ENCODE measurements at regions not wholly inside any gene's neighbourhood (a gene's known extent, or its start where the extent isn't known, plus 50 kb on each side); places are given as distances from the start of the nearest gene placed in this dataset.

- Histone ChIP-seq H3K36me3 (ENCODE audit: insufficient read depth, low read length) (no peaks in the 10 kb centered on the region), H3K27ac (ENCODE audit: low read depth, low read length) (no peak overlapping the region), H3K9ac (ENCODE audit: low read depth, low read length) (no peak overlapping the region), H3K27me3 (ENCODE audit: insufficient read depth, low read length) (no peaks in the 10 kb centered on the region), H3K4me1 (ENCODE audit: insufficient read depth, low read length) (no peaks in the 10 kb centered on the region), H3K9me3 (ENCODE audit: insufficient read depth, low read depth, low read length) (peaks cover 2% of the 10 kb centered on the region; the same call in 1 of the 2 replicates), H3K4me3 (ENCODE audit: low read length) (no peak overlapping the region)
- WGBS, result 97% methylated on average over 4 of the region's 5 CpGs
Observed at GRCh38 chr6:148053209-148053608, 289.4 kb upstream of the SASH1 start.

GRCh38 chr6:148053796-148054195 is 288.8 kb upstream of the SASH1 start:
- Histone ChIP-seq H3K27ac (ENCODE audit: low read depth, low read length) (no peak overlapping the region), H3K9me3 (ENCODE audit: insufficient read depth, low read depth, low read length) (0 out of 2 replicates have a peak, but pooled peaks cover 5% of the 10 kb centered on the region), H3K4me3 (ENCODE audit: low read length) (no peak overlapping the region), H3K4me1 (ENCODE audit: insufficient read depth, low read length) (no peaks in the 10 kb centered on the region), H3K9ac (ENCODE audit: low read depth, low read length) (no peak overlapping the region), H3K36me3 (ENCODE audit: insufficient read depth, low read length) (no peaks in the 10 kb centered on the region), H3K27me3 (ENCODE audit: insufficient read depth, low read length) (no peaks in the 10 kb centered on the region)

GRCh38 chr6:148054219-148054618 is 288.4 kb upstream of the SASH1 start:
- Histone ChIP-seq H3K27ac (ENCODE audit: low read depth, low read length) (no peak overlapping the region), H3K4me3 (ENCODE audit: low read length) (no peak overlapping the region), H3K27me3 (ENCODE audit: insufficient read depth, low read length) (no peaks in the 10 kb centered on the region), H3K9ac (ENCODE audit: low read depth, low read length) (no peak overlapping the region), H3K9me3 (ENCODE audit: insufficient read depth, low read depth, low read length) (0 out of 2 replicates have a peak, but pooled peaks cover 9% of the 10 kb centered on the region), H3K36me3 (ENCODE audit: insufficient read depth, low read length) (no peaks in the 10 kb centered on the region), H3K4me1 (ENCODE audit: insufficient read depth, low read length) (no peaks in the 10 kb centered on the region)
- WGBS, result no CpG with 5 or more reads among the region's 1 CpG

GRCh38 chr6:148055419-148055818 is 287.2 kb upstream of the SASH1 start:
- peaks cover 21% of the 10 kb centered on the region for H3K9me3 ChIP-seq (ENCODE audit: insufficient read depth, low read depth, low read length)
- no peak overlapping the region for H3K9ac ChIP-seq (ENCODE audit: low read depth, low read length)
- H3K4me1 ChIP-seq (ENCODE audit: insufficient read depth, low read length), result no peaks in the 10 kb centered on the region
- H3K27me3 ChIP-seq (ENCODE audit: insufficient read depth, low read length), result no peaks in the 10 kb centered on the region
- 96% methylated on average over 3 of the region's 3 CpGs for WGBS
- H3K27ac ChIP-seq (ENCODE audit: low read depth, low read length), result no peak overlapping the region
- no peak overlapping the region for H3K4me3 ChIP-seq (ENCODE audit: low read length)
- H3K36me3 ChIP-seq (ENCODE audit: insufficient read depth, low read length), result no peaks in the 10 kb centered on the region

GRCh38 chr6:148059869-148060268 is 282.8 kb upstream of the SASH1 start:
- H3K4me1 ChIP-seq (ENCODE audit: insufficient read depth, low read length), result no peaks in the 10 kb centered on the region
- H3K36me3 ChIP-seq (ENCODE audit: insufficient read depth, low read length), result no peaks in the 10 kb centered on the region
- WGBS, result 86% methylated on average over 1 of the region's 1 CpG
- H3K9ac ChIP-seq (ENCODE audit: low read depth, low read length), result no peak overlapping the region
- H3K9me3 ChIP-seq (ENCODE audit: insufficient read depth, low read depth, low read length), result peaks cover 26% of the 10 kb centered on the region
- H3K27ac ChIP-seq (ENCODE audit: low read depth, low read length), result no peak overlapping the region
- H3K4me3 ChIP-seq (ENCODE audit: low read length), result no peak overlapping the region
- H3K27me3 ChIP-seq (ENCODE audit: insufficient read depth, low read length), result no peaks in the 10 kb centered on the region

GRCh38 chr6:148064406-148065134 is 278.1 kb upstream of the SASH1 start:
- H3K4me1 ChIP-seq (ENCODE audit: insufficient read depth, low read length), result no peaks in the 10 kb centered on the region
- H3K36me3 ChIP-seq (ENCODE audit: insufficient read depth, low read length), result no peaks in the 10 kb centered on the region
- H3K27me3 ChIP-seq (ENCODE audit: insufficient read depth, low read length), result no peaks in the 10 kb centered on the region
- no peak overlapping the region for H3K4me3 ChIP-seq (ENCODE audit: low read length)
- H3K27ac ChIP-seq (ENCODE audit: low read depth, low read length), result no peak overlapping the region
- H3K9ac ChIP-seq (ENCODE audit: low read depth, low read length), result no peak overlapping the region
- WGBS, result 90% methylated on average over 12 of the region's 12 CpGs
- H3K9me3 ChIP-seq (ENCODE audit: insufficient read depth, low read depth, low read length), result peaks cover 13% of the 10 kb centered on the region

DNA sequence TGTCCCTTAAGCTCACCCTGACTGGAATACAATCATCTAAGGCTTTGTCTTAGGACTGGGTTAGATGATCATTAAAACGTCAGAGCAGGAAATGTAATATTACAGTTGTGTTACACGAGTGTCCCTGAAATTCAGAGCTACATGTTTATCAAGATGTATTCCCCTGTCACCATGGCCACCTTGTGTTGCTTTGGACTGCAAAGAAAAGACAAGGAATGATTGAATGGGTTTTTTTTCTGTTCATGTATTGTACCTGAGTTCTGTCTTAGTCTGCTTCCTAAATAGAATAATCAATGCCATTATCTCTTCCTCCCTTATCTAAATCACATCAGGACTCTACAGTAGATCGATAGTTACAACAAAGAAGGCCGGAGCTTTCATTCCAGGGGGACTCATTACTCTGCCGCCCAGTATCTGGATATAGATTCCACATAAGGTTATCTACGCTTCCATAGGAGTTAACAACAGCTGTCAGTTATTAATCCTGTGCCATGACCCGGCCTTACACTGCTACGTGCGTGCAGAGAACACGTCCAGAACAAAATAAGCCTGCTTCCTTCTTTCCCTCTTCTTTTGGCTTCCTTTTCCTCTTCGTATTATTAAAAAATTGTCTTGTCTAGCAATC is 274.1 kb upstream of the SASH1 start:
- Histone ChIP-seq H3K27me3 (ENCODE audit: insufficient read depth, low read length) (no peaks in the 10 kb centered on the region), H3K36me3 (ENCODE audit: insufficient read depth, low read length) (no peaks in the 10 kb centered on the region), H3K27ac (ENCODE audit: low read depth, low read length) (no peak overlapping the region), H3K4me1 (ENCODE audit: insufficient read depth, low read length) (no peaks in the 10 kb centered on the region), H3K9me3 (ENCODE audit: insufficient read depth, low read depth, low read length) (no peaks in the 10 kb centered on the region), H3K9ac (ENCODE audit: low read depth, low read length) (no peak overlapping the region), H3K4me3 (ENCODE audit: low read length) (no peak overlapping the region)
- 90% methylated on average over 11 of the region's 11 CpGs for WGBS

DNA sequence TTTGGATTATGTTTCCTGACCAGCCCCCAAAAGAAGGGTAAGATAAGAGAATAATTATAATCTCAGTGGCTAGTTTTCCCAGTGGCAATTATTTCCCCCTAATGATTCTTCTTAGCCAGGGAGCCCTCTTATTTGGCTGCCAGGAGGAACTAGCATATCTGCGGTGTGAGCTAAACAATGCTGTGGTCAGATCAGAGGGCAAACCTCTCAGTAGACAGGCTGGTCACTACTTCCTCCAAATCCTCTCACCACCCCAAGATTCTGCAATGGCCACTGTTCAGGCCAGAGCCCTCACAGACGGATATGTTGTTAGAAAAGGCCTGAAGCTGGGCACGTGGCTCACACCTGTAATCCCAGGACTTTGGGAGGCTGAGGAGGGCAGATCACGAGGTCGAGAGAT is 273.4 kb upstream of the SASH1 start:
- Histone ChIP-seq H3K9me3 (ENCODE audit: insufficient read depth, low read depth, low read length) (no peaks in the 10 kb centered on the region), H3K36me3 (ENCODE audit: insufficient read depth, low read length) (no peaks in the 10 kb centered on the region), H3K4me3 (ENCODE audit: low read length) (no peak overlapping the region), H3K27me3 (ENCODE audit: insufficient read depth, low read length) (no peaks in the 10 kb centered on the region), H3K9ac (ENCODE audit: low read depth, low read length) (no peak overlapping the region), H3K27ac (ENCODE audit: low read depth, low read length) (no peak overlapping the region), H3K4me1 (ENCODE audit: insufficient read depth, low read length) (no peaks in the 10 kb centered on the region)
- WGBS, result 93% methylated on average over 4 of the region's 5 CpGs

DNA sequence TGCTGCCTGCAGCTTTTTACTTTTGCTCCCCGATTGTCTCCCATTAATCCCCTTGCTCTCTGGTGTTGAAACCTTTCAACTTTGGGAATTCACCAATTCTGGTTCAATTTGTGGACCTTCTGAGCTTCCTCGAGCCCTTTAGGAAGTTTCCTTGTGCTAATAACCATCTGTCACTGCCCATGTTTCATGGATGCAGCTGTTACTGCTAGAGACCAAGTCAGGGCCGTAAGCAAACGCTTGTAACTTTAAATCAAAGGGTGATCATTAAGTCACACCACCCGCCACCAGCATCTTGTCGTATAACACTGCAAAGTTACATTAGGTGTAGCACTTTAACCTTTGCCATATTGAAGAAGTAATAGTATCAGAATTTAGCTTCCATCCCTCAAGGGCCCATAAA is 268.3 kb upstream of the SASH1 start:
- 96% methylated on average over 6 of the region's 6 CpGs for WGBS
- Histone ChIP-seq H3K4me1 (ENCODE audit: insufficient read depth, low read length) (no peaks in the 10 kb centered on the region), H3K9me3 (ENCODE audit: insufficient read depth, low read depth, low read length) (no peaks in the 10 kb centered on the region), H3K9ac (ENCODE audit: low read depth, low read length) (no peak overlapping the region), H3K4me3 (ENCODE audit: low read length) (no peak overlapping the region), H3K36me3 (ENCODE audit: insufficient read depth, low read length) (no peaks in the 10 kb centered on the region), H3K27me3 (ENCODE audit: insufficient read depth, low read length) (no peaks in the 10 kb centered on the region), H3K27ac (ENCODE audit: low read depth, low read length) (no peak overlapping the region)

DNA sequence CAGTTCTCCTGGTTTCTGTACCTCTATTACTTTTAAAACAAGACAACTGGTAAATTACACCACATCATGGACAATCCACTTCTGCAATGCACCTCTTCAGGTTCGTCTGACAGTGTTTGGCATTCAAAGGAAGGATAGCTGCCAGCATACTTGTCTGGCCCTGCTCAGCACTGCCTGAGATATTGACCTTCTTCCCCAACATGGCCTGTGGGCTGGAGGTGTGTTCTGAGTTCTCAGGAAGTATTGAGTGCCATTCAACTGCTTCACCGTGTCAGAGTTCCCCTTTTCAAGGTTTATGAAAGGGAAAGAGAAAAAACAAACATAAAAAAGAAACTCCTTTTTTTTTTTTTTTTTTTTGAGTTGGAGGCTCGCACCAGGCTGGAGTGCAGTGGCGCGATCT is 267.9 kb upstream of the SASH1 start:
- WGBS, result 92% methylated on average over 4 of the region's 5 CpGs
- Histone ChIP-seq H3K9ac (ENCODE audit: low read depth, low read length) (no peak overlapping the region), H3K4me1 (ENCODE audit: insufficient read depth, low read length) (no peaks in the 10 kb centered on the region), H3K36me3 (ENCODE audit: insufficient read depth, low read length) (no peaks in the 10 kb centered on the region), H3K9me3 (ENCODE audit: insufficient read depth, low read depth, low read length) (no peaks in the 10 kb centered on the region), H3K27ac (ENCODE audit: low read depth, low read length) (no peak overlapping the region), H3K4me3 (ENCODE audit: low read length) (no peak overlapping the region), H3K27me3 (ENCODE audit: insufficient read depth, low read length) (no peaks in the 10 kb centered on the region)

GRCh38 chr6:148075352-148075751 is 267.3 kb upstream of the SASH1 start:
- Histone ChIP-seq H3K4me1 (ENCODE audit: insufficient read depth, low read length) (no peaks in the 10 kb centered on the region), H3K27me3 (ENCODE audit: insufficient read depth, low read length) (no peaks in the 10 kb centered on the region), H3K9ac (ENCODE audit: low read depth, low read length) (no peak overlapping the region), H3K27ac (ENCODE audit: low read depth, low read length) (no peak overlapping the region), H3K9me3 (ENCODE audit: insufficient read depth, low read depth, low read length) (no peaks in the 10 kb centered on the region), H3K4me3 (ENCODE audit: low read length) (no peak overlapping the region), H3K36me3 (ENCODE audit: insufficient read depth, low read length) (no peaks in the 10 kb centered on the region)

All from HUES64 (cell line).